HCT116 (cell line): ENCODE measurements at regions not wholly inside any gene's neighbourhood (a gene's known extent, or its start where the extent isn't known, plus 50 kb on each side); places are given as distances from the start of the nearest gene placed in this dataset.

ENCODE experiments used
- ATAC-seq: fragments of 200-7000 bp; cut with Tn5 transposase; 2 replicates; pipeline ENCODE4 v1.9.1; 2020; ENCODE audit warnings: mild to moderate bottlenecking, moderate library complexity
- BruUV-seq: library from RNA; stranded (reverse); fragments of 400-500 nt; replicated peaks from 2 replicates; lab custom pipeline; 2021; lab: Mats Ljungman, UMichigan
- CTCF ChIA-PET: fragments of 300-600 bp; sonication (Branson Sonifier 250); formaldehyde crosslinking; loops from one replicate; lab custom pipeline; 2021; ENCODE audit warnings: antibody characterized with exemption; lab: Charles Lee
- POLR2A ChIA-PET: fragments of 300-600, 350-600 bp; sonication (Branson Sonifier 250); formaldehyde crosslinking; loops from one replicate; lab custom pipeline; 2021; ENCODE audit warnings: antibody characterized with exemption; lab: Charles Lee
- RAD21 ChIA-PET, 2 experiments: fragments of 300-600 bp; sonication (Branson Sonifier 250); formaldehyde crosslinking; loops; one replicate each; lab custom pipeline; 2023; ENCODE audit warnings: low total read pairs in 2 of 2; ENCODE audit not compliant: uncharacterized antibody in 2 of 2, unreplicated experiment in 2 of 2, low non-redundant PET in 1 of 2; lab: Charles Lee
- DNase-seq: peaks from one replicate; pipeline ENCODE4 v3.0.0-alpha.2; 2010; ENCODE audit warnings: low read depth, low spot score
- H2AFZ ChIP-seq: fragments of 200-600 bp; shearing (Covaris generic), sonication (generic); 2 replicates; pipeline ENCODE4 v1.6.1; 2017; ENCODE audit warnings: low read depth, mixed run types, mixed read lengths, antibody characterized with exemption, low read length; ENCODE audit not compliant: poor library complexity, severe bottlenecking
- H3K27ac ChIP-seq: 2 replicates; pipeline ENCODE4 v1.5.1; 2012; ENCODE audit warnings: low read depth, low read length
- H3K27me3 ChIP-seq: fragments of 200-600 bp; sonication (generic); 2 replicates; pipeline ENCODE4 v1.6.1; 2016; ENCODE audit warnings: mixed run types, low read length, mixed read lengths; ENCODE audit not compliant: insufficient read depth
- H3K36me3 ChIP-seq, 2 experiments: fragments of 200-500 bp in 1 of 2; fragments of 200-600 bp in 1 of 2; sonication (Bioruptor generic) in 1 of 2; sonication (generic) in 1 of 2; 2 replicates each; pipeline versions ENCODE4 v1.5.1 to v1.6.1; 2014 to 2016; ENCODE audit warnings: low read length in 2 of 2, inconsistent platforms in 1 of 2, mixed read lengths in 1 of 2, mixed run types in 1 of 2; ENCODE audit not compliant: insufficient read depth in 2 of 2, control insufficient read depth in 1 of 2
- H3K4me1 ChIP-seq, 2 experiments: fragments of 200-600 bp in 1 of 2; sonication (generic) in 1 of 2; 2 replicates each; pipeline versions ENCODE4 v1.5.1 to v1.6.1; 2012 to 2017; ENCODE audit warnings: low read length in 2 of 2, inconsistent platforms in 1 of 2, mild to moderate bottlenecking in 1 of 2, mixed read lengths in 1 of 2, mixed run types in 1 of 2, moderate library complexity in 1 of 2; ENCODE audit not compliant: insufficient read depth in 2 of 2, control insufficient read depth in 1 of 2
- H3K4me2 ChIP-seq: fragments of 200-600 bp; sonication (generic); 2 replicates; pipeline ENCODE4 v1.6.1; 2017; ENCODE audit warnings: mixed run types, low read length, mixed read lengths
- H3K4me3 ChIP-seq, 2 experiments: fragments of 200-600 bp in 1 of 2; sonication (generic) in 1 of 2; replicated peaks in 1 of 2; 2 replicates each; pipeline ENCODE4 v1.5.1; 2011 to 2016; ENCODE audit warnings: low read length in 2 of 2, control low read depth in 1 of 2, low read depth in 1 of 2, mild to moderate bottlenecking in 1 of 2, mixed read lengths in 1 of 2, mixed run types in 1 of 2
- H3K79me2 ChIP-seq: fragments of 200-600 bp; sonication (generic); 2 replicates; pipeline ENCODE4 v1.6.1; 2017; ENCODE audit warnings: mild to moderate bottlenecking, mixed run types, low read length, moderate library complexity, mixed read lengths; ENCODE audit not compliant: insufficient read depth
- H3K9ac ChIP-seq: fragments of 200-600 bp; sonication (generic); 2 replicates; pipeline ENCODE4 v1.6.1; 2016; ENCODE audit warnings: low read length, mixed read lengths
- H3K9me2 ChIP-seq: fragments of 200-600 bp; sonication (generic), shearing (Covaris generic); 2 replicates; pipeline ENCODE4 v1.6.1; 2017; ENCODE audit warnings: mixed run types, mild to moderate bottlenecking, moderate library complexity; ENCODE audit not compliant: insufficient read depth
- H3K9me3 ChIP-seq, 2 experiments: fragments of 200-500 bp in 1 of 2; fragments of 200-600 bp in 1 of 2; sonication (Bioruptor generic) in 1 of 2; sonication (generic) in 1 of 2; 2 replicates each; pipeline ENCODE4 v1.6.1; 2014 to 2017; ENCODE audit warnings: low read length in 2 of 2, mixed read lengths in 2 of 2, inconsistent platforms in 1 of 2, low read depth in 1 of 2, mild to moderate bottlenecking in 1 of 2, mixed run types in 1 of 2, moderate library complexity in 1 of 2; ENCODE audit not compliant: control insufficient read depth in 1 of 2, insufficient read depth in 1 of 2
- H4K20me1 ChIP-seq: fragments of 200-600 bp; sonication (generic), shearing (Covaris generic); 2 replicates; pipeline ENCODE4 v1.6.1; 2017; ENCODE audit warnings: mixed run types, mild to moderate bottlenecking, moderate library complexity; ENCODE audit not compliant: insufficient read depth
- ATF3 ChIP-seq: IDR thresholded peaks from 2 replicates; pipeline ENCODE4 v1.6.1; 2012
- CEBPB ChIP-seq: IDR thresholded peaks from 2 replicates; pipeline ENCODE4 v1.6.1; 2012; ENCODE audit warnings: low read depth
- CTCF ChIP-seq, 3 experiments: fragments of 200-600 bp in 1 of 3; sonication (generic) in 1 of 3; IDR thresholded peaks in 2 of 3; conservative IDR thresholded peaks in 1 of 3; 2 replicates each; pipeline ENCODE4 v1.5.1; 2012 to 2017; ENCODE audit warnings: low read depth in 2 of 3, low read length in 2 of 3, antibody characterized with exemption in 1 of 3, borderline replicate concordance in 1 of 3, control low read depth in 1 of 3, mild to moderate bottlenecking in 1 of 3, mixed read lengths in 1 of 3, mixed run types in 1 of 3, moderate library complexity in 1 of 3; ENCODE audit not compliant: insufficient read depth in 1 of 3
- ELF1 ChIP-seq: IDR thresholded peaks from 2 replicates; pipeline ENCODE4 v1.6.1; 2012; ENCODE audit warnings: low read depth, borderline replicate concordance
- EZH2phosphoT487 ChIP-seq: fragments of 200-600 bp; IDR thresholded peaks from 2 replicates; pipeline ENCODE4 v1.6.1; 2018; ENCODE audit warnings: antibody characterized with exemption, borderline replicate concordance
- FOSL1 ChIP-seq: IDR thresholded peaks from 2 replicates; pipeline ENCODE4 v1.6.1; 2012; ENCODE audit warnings: low read depth
- JUND ChIP-seq: IDR thresholded peaks from 2 replicates; pipeline ENCODE4 v1.6.1; 2012
- POLR2A ChIP-seq: IDR thresholded peaks from 2 replicates; pipeline ENCODE4 v1.7.0; 2011; ENCODE audit warnings: borderline replicate concordance; ENCODE audit not compliant: insufficient read depth, insufficient read length; ENCODE audit errors: extremely low read depth
- POLR2AphosphoS5 ChIP-seq: IDR thresholded peaks from 2 replicates; pipeline ENCODE4 v1.6.1; 2011; ENCODE audit warnings: mild to moderate bottlenecking, low read depth, low read length, moderate library complexity
- SP1 ChIP-seq: IDR thresholded peaks from 2 replicates; pipeline ENCODE4 v1.6.1; 2012; ENCODE audit warnings: low read depth
- SRF ChIP-seq: IDR thresholded peaks from 2 replicates; pipeline ENCODE4 v1.6.1; 2012; ENCODE audit warnings: low read depth
- TCF7L2 ChIP-seq: IDR thresholded peaks from 2 replicates; pipeline ENCODE4 v1.7.0; 2011; ENCODE audit warnings: borderline replicate concordance, inconsistent platforms; ENCODE audit not compliant: insufficient read depth, insufficient read length; ENCODE audit errors: extremely low read depth
- ZNF274 ChIP-seq: fragments of 200-500 bp; sonication (Bioruptor generic); IDR thresholded peaks from 2 replicates; pipeline ENCODE4 v1.6.1; 2014; ENCODE audit warnings: mild to moderate bottlenecking, low read depth, low read length, inconsistent platforms
- intact Hi-C: fragments of 100-400 bp; cut with micrococcal nuclease; formaldehyde crosslinking; loops from 2 replicates; pipeline ENCODE4 v1.10.0; 2022
- TF ChIP-seq, protein P1 (sequence below): IDR thresholded peaks from 2 replicates; pipeline ENCODE4 v1.6.1; 2011; ENCODE audit warnings: mild to moderate bottlenecking, low read length, moderate library complexity; ENCODE audit not compliant: insufficient replicate concordance; ENCODE audit errors: extremely low read depth

DNA sequence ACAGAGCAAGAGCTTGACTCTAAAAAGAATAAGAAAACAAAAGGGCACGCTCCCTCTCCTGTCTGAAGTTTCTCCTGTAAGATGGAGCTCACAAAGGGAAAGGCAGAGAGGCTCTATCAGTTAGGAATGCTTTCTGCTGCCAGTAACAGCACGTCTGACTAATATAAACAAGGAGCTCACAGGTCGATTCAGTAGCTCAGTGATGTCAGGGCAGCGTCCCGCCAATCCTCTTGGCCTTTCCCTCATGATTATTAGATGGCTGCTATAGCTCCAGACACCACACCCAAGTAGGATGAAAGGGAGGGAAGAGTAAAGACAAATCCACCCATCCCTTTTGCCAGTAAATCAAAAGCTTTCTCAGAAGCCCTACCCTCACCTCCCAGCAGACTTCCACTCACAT, 51.3 kb upstream of the HMGXB4 start:
- TF ChIP-seq FOSL1 (no peak), JUND (no peak), ATF3 (no peak), CTCF (IDR thresholded peaks at IDR 0.05 in 2 of 3, conservative IDR thresholded peaks at IDR 0.05 in 1 of 3; ENCODE audit: borderline replicate concordance in 1 of 3, insufficient read depth in 1 of 3, low read depth in 2 of 3, low read length in 2 of 3) (no peak), EZH2phosphoT487 (no peak), CEBPB (no peak), ZNF274 (no peak), SRF (no peak)
- TF ChIP-seq, all 23 proteins: peak for 0
- Histone ChIP-seq H3K9me2 (no peaks in the 10 kb centered on the region), H3K27ac (no peak overlapping the region), H4K20me1 (no peaks in the 10 kb centered on the region), H3K4me2 (no peak overlapping the region), H3K4me1 (no peaks in the 10 kb centered on the region), H3K4me3 (no peak overlapping the region), H3K36me3 (no peaks in the 10 kb centered on the region), H3K27me3 (no peaks in the 10 kb centered on the region), H2AFZ (no peak overlapping the region), H3K9me3 (no peaks in the 10 kb centered on the region), H3K79me2 (no peaks in the 10 kb centered on the region), H3K9ac (no peak overlapping the region)
- intact Hi-C loops: no loop called here
- POLR2A ChIA-PET: no interaction called here
- ATAC-seq: no peak
- RAD21 ChIA-PET: no interaction called here
- no peak for DNase-seq
- CTCF ChIA-PET: interaction anchor here (0.6 to 1.3 kb wide), 2 partner anchors 25 to 512 kb away, joined by 3 to 6 read pairs; partner anchors contain the start of gene APOL5
- no TSS peak for BruUV-seq

- Histone ChIP-seq H4K20me1 (no peaks in the 10 kb centered on the region), H3K36me3 (no peaks in the 10 kb centered on the region), H3K27ac (no peak overlapping the region), H3K9me2 (no peaks in the 10 kb centered on the region), H3K79me2 (no peaks in the 10 kb centered on the region), H3K4me2 (no peak overlapping the region), H3K4me1 (no peaks in the 10 kb centered on the region; a peak in 1 of 4 replicates), H3K4me3 (no peak overlapping the region), H2AFZ (no peak overlapping the region), H3K9me3 (no peaks in the 10 kb centered on the region), H3K27me3 (no peaks in the 10 kb centered on the region), H3K9ac (no peak overlapping the region)
- ATAC-seq (no peak), DNase-seq (no peak)
- RAD21 ChIA-PET: no interaction called here
- BruUV-seq: no TSS peak
- POLR2A ChIA-PET: no interaction called here
- CTCF ChIA-PET: no interaction called here
- intact Hi-C loops: no loop called here
- TF ChIP-seq, protein P1, sequence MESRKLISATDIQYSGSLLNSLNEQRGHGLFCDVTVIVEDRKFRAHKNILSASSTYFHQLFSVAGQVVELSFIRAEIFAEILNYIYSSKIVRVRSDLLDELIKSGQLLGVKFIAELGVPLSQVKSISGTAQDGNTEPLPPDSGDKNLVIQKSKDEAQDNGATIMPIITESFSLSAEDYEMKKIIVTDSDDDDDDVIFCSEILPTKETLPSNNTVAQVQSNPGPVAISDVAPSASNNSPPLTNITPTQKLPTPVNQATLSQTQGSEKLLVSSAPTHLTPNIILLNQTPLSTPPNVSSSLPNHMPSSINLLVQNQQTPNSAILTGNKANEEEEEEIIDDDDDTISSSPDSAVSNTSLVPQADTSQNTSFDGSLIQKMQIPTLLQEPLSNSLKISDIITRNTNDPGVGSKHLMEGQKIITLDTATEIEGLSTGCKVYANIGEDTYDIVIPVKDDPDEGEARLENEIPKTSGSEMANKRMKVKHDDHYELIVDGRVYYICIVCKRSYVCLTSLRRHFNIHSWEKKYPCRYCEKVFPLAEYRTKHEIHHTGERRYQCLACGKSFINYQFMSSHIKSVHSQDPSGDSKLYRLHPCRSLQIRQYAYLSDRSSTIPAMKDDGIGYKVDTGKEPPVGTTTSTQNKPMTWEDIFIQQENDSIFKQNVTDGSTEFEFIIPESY: no peak
- no peak for TF ChIP-seq CTCF (IDR thresholded peaks at IDR 0.05 in 2 of 3, conservative IDR thresholded peaks at IDR 0.05 in 1 of 3; ENCODE audit: borderline replicate concordance in 1 of 3, insufficient read depth in 1 of 3, low read depth in 2 of 3, low read length in 2 of 3)
- TF ChIP-seq SP1: no peak
- no peak for TF ChIP-seq TCF7L2
- TF ChIP-seq ELF1: no peak
- no peak for TF ChIP-seq EZH2phosphoT487
- TF ChIP-seq POLR2A: no peak
- no peak for TF ChIP-seq JUND
- no peak for TF ChIP-seq POLR2AphosphoS5
- TF ChIP-seq FOSL1: no peak
These were observed 50.4 kb upstream of the HMGXB4 start for GRCh38 chr22:35206889-35207288.
